CD14-positive monocyte (primary cell): ENCODE measurements at regions not wholly inside any gene's neighbourhood (a gene's known extent, or its start where the extent isn't known, plus 50 kb on each side); places are given as distances from the start of the nearest gene placed in this dataset.

Experiments
- DNase-seq, 3 donors: peaks; one replicate each; pipeline ENCODE4 v3.0.0-alpha.2; 2011 to 2022
- H2AFZ ChIP-seq: 2 replicates; pipeline ENCODE4 v1.6.0; 2012; ENCODE audit warnings: mild to moderate bottlenecking, low read depth, low read length, inconsistent platforms; ENCODE audit not compliant: insufficient read depth, poor library complexity, severe bottlenecking
- H3K27ac ChIP-seq, 2 donors: 1 replicate in 1 of 2; 2 replicates in 1 of 2; pipeline ENCODE4 v1.5.1; 2012 to 2013; ENCODE audit warnings: low read length in 2 of 2, control low read depth in 1 of 2, inconsistent platforms in 1 of 2, low read depth in 1 of 2, mild to moderate bottlenecking in 1 of 2
- H3K27me3 ChIP-seq, 2 donors: one replicate each; pipeline versions ENCODE4 v1.6.0 to v1.6.1; 2011 to 2013; ENCODE audit warnings: low read length in 2 of 2; ENCODE audit not compliant: control insufficient read depth in 2 of 2, insufficient read depth in 2 of 2
- H3K36me3 ChIP-seq, 2 donors: replicated peaks in 1 of 2; 1 replicate in 1 of 2; 2 replicates in 1 of 2; pipeline versions ENCODE4 v1.5.1 to v1.6.1; 2012 to 2013; ENCODE audit warnings: low read length in 2 of 2, control low read depth in 1 of 2, inconsistent platforms in 1 of 2, mild to moderate bottlenecking in 1 of 2; ENCODE audit not compliant: insufficient read depth in 2 of 2, control insufficient read depth in 1 of 2
- H3K4me1 ChIP-seq, 2 donors: 1 replicate in 1 of 2; 2 replicates in 1 of 2; pipeline versions ENCODE4 v1.5.1 to v1.6.1; 2012 to 2013; ENCODE audit warnings: low read length in 2 of 2, control low read depth in 1 of 2, inconsistent platforms in 1 of 2, mild to moderate bottlenecking in 1 of 2, moderate library complexity in 1 of 2; ENCODE audit not compliant: insufficient read depth in 2 of 2, control insufficient read depth in 1 of 2
- H3K4me2 ChIP-seq: replicated peaks from 2 replicates; pipeline ENCODE3; 2012; ENCODE audit warnings: low read length, moderate library complexity, mild to moderate bottlenecking; ENCODE audit not compliant: poor library complexity, severe bottlenecking; ENCODE audit errors: extremely low read depth
- H3K4me3 ChIP-seq, 3 experiments: fragments of 200-600 bp in 1 of 3; sonication (generic) in 1 of 3; replicated peaks in 1 of 3; 1 replicate in 2 of 3; 2 replicates in 1 of 3; pipeline ENCODE4 v1.5.1; 2011 to 2013; ENCODE audit warnings: low read length in 3 of 3, mild to moderate bottlenecking in 3 of 3, control low read depth in 2 of 3, low read depth in 2 of 3, inconsistent platforms in 1 of 3, moderate library complexity in 1 of 3
- H3K79me2 ChIP-seq: 2 replicates; pipeline ENCODE4 v1.6.0; 2012; ENCODE audit warnings: mild to moderate bottlenecking, control low read depth, inconsistent platforms, low read length, moderate library complexity; ENCODE audit not compliant: insufficient read depth
- H3K9ac ChIP-seq: 2 replicates; pipeline ENCODE4 v1.6.0; 2017; ENCODE audit warnings: low read length, mild to moderate bottlenecking; ENCODE audit not compliant: insufficient read depth, poor library complexity, severe bottlenecking
- H3K9me3 ChIP-seq, 2 donors: replicated peaks in 1 of 2; 1 replicate in 1 of 2; 2 replicates in 1 of 2; pipeline versions ENCODE4 v1.5.1 to v1.6.1; 2012 to 2013; ENCODE audit warnings: low read length in 2 of 2, control low read depth in 1 of 2; ENCODE audit not compliant: control insufficient read depth in 1 of 2, insufficient read depth in 1 of 2
- H4K20me1 ChIP-seq: 2 replicates; pipeline ENCODE4 v1.6.0; 2012; ENCODE audit warnings: mild to moderate bottlenecking, low read length, control low read depth, moderate library complexity; ENCODE audit not compliant: insufficient read depth
- H3K27ac Mint-ChIP-seq, 7 donors: one replicate each; pipeline ENCODE4 v1.8.0; 2020; ENCODE audit warnings: mild to moderate bottlenecking in 7 of 7, mixed read lengths in 7 of 7, moderate library complexity in 6 of 7, inconsistent platforms in 2 of 7
- H3K27me3 Mint-ChIP-seq, 3 donors: one replicate each; pipeline ENCODE4 v1.8.0; 2021 to 2022; ENCODE audit warnings: low read depth in 3 of 3, mild to moderate bottlenecking in 3 of 3, mixed read lengths in 3 of 3, moderate library complexity in 3 of 3, inconsistent platforms in 1 of 3
- H3K36me3 Mint-ChIP-seq, 2 donors: one replicate each; pipeline ENCODE4 v1.8.0; 2020; ENCODE audit warnings: mixed read lengths in 2 of 2, inconsistent platforms in 1 of 2, mild to moderate bottlenecking in 1 of 2
- H3K4me1 Mint-ChIP-seq: one replicate; pipeline ENCODE4 v1.8.0; 2020; ENCODE audit warnings: mild to moderate bottlenecking, mixed read lengths
- H3K4me3 Mint-ChIP-seq, 2 donors: one replicate each; pipeline ENCODE4 v1.8.0; 2020; ENCODE audit warnings: mild to moderate bottlenecking in 2 of 2, mixed read lengths in 2 of 2, moderate library complexity in 1 of 2
- H3K9me3 Mint-ChIP-seq, 7 donors: one replicate each; pipeline ENCODE4 v1.8.0; 2020 to 2022; ENCODE audit warnings: mixed read lengths in 7 of 7, mild to moderate bottlenecking in 6 of 7, moderate library complexity in 6 of 7, inconsistent platforms in 2 of 7
- WGBS: methylation state at CpG from one replicate; pipeline ENCODE4 v1.1.5; 2013; ENCODE audit warnings: missing lambda C conversion rate; ENCODE audit not compliant: insufficient coverage; 5-methylcytosine and 5-hydroxymethylcytosine counted together
- intact Hi-C, 2 donors: fragments of 100-400 bp; cut with micrococcal nuclease; formaldehyde crosslinking; loops; one replicate each; pipeline versions ENCODE4 v1.15.0 to v1.15.1; 2023
- TF ChIP-seq, protein P1 (sequence below): fragments of 200-600 bp; IDR thresholded peaks from one replicate; pipeline ENCODE4 v1.8.0; 2022; ENCODE audit warnings: antibody characterized with exemption, mild to moderate bottlenecking

DNA sequence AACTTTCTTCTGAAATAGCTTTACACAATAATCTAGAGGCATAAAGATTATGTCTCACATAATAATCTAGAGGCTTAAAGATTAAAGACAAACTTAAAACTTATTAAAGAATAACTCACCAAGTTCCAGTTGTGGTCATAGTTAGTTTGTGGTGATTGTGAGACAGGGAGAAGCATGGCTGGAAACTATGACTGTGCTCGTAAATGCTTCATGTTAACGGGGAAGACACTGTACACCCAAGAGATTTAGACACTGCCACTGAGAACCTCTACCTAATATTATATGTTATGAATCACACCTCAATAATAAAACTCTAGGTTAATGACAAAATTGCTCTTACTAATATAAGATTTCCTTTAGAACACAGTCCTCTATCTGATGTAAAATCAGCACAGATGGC is 541.6 kb downstream of the TMEM121 start:
- H3K27ac ChIP-seq, result no peak overlapping the region
- H3K4me3 Mint-ChIP-seq, result no peak overlapping the region
- H3K27ac Mint-ChIP-seq, result no peak overlapping the region
- peaks cover 0 to 5% (median 4%) of the 10 kb centered on the region in 3 donors for H3K27me3 Mint-ChIP-seq
- H3K27me3 ChIP-seq, result no peaks in the 10 kb centered on the region
- H3K4me1 ChIP-seq, result no peaks in the 10 kb centered on the region
- no CpG with 5 or more reads among the region's 2 CpGs for WGBS
- no peak overlapping the region for H3K4me3 ChIP-seq
- no peaks in the 10 kb centered on the region for H3K79me2 ChIP-seq
- no peaks in the 10 kb centered on the region for H3K4me1 Mint-ChIP-seq
- TF ChIP-seq, protein P1, sequence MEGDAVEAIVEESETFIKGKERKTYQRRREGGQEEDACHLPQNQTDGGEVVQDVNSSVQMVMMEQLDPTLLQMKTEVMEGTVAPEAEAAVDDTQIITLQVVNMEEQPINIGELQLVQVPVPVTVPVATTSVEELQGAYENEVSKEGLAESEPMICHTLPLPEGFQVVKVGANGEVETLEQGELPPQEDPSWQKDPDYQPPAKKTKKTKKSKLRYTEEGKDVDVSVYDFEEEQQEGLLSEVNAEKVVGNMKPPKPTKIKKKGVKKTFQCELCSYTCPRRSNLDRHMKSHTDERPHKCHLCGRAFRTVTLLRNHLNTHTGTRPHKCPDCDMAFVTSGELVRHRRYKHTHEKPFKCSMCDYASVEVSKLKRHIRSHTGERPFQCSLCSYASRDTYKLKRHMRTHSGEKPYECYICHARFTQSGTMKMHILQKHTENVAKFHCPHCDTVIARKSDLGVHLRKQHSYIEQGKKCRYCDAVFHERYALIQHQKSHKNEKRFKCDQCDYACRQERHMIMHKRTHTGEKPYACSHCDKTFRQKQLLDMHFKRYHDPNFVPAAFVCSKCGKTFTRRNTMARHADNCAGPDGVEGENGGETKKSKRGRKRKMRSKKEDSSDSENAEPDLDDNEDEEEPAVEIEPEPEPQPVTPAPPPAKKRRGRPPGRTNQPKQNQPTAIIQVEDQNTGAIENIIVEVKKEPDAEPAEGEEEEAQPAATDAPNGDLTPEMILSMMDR, result no peak
- no peak overlapping the region for H3K4me2 ChIP-seq
- no peaks in the 10 kb centered on the region for H3K36me3 ChIP-seq
- no peak for DNase-seq
- no peak overlapping the region for H3K9ac ChIP-seq
- no peaks in the 10 kb centered on the region for H3K9me3 ChIP-seq
- peaks cover 0 to 3% (median 0%) of the 10 kb centered on the region in 7 donors for H3K9me3 Mint-ChIP-seq
- H2AFZ ChIP-seq, result no peak overlapping the region
- intact Hi-C loops, result no loop called here
- no peaks in the 10 kb centered on the region for H3K36me3 Mint-ChIP-seq
- H4K20me1 ChIP-seq, result no peaks in the 10 kb centered on the region

DNA sequence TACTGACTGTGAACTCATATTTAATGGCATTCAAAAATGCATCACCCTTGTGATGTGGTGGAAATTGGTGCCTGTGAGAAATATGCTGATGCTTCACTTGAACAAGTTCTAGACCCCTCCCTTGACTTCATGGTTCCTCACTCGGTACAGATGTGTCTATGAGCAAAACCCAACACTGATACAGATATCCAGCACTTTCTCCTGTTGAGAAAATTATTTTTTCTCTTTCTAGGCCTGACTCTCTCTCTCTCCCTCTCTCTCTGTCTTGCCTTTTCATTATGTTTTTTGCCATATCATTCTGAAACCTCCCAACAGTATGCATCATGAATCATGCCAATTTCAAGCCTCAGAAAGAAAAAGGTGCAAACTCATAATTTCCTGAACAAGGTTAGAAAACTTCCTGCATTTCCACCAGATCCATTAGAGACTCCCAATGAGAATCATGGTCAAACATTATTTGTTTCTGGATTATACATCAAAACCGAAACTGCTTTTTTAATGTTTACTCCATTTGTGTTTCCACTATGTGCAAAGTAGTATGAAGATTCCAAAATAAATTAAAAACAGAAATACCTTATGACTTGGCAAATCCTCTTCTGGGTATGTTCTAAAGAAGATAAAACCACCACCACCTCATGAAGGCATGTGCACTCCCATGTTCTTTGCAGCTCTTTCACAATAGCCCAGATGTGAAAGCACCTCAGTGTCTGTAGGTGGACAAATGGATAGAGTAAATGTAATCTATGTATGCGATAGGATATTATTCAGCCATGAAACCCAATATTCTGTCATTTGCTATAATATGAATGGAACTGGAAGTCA is 543.6 kb downstream of the TMEM121 start:
- H3K4me1 Mint-ChIP-seq, result no peaks in the 10 kb centered on the region

More for the DNA sequence above, 543.6 kb downstream of the TMEM121 start:
- intact Hi-C loops, result no loop called here
- Mint-ChIP-seq H3K36me3 (no peaks in the 10 kb centered on the region), H3K27me3 (peaks cover 0 to 5% (median 1%) of the 10 kb centered on the region in 3 donors), H3K9me3 (peaks cover 0 to 8% (median 3%) of the 10 kb centered on the region in 7 donors), H3K4me3 (no peak overlapping the region), H3K27ac (no peak overlapping the region)
- Histone ChIP-seq H3K27ac (no peak overlapping the region), H3K9me3 (no peaks in the 10 kb centered on the region), H4K20me1 (no peaks in the 10 kb centered on the region), H3K4me1 (no peaks in the 10 kb centered on the region), H3K4me2 (no peak overlapping the region), H3K9ac (no peak overlapping the region), H2AFZ (no peak overlapping the region), H3K27me3 (no peaks in the 10 kb centered on the region), H3K36me3 (no peaks in the 10 kb centered on the region), H3K4me3 (no peak overlapping the region), H3K79me2 (no peaks in the 10 kb centered on the region)
- TF ChIP-seq, protein P1, result no peak
- WGBS, result no CpG with 5 or more reads among the region's 3 CpGs
- DNase-seq, result no peak
